Uterus (tissue), 2 donors: ENCODE measurements at regions not wholly inside any gene's neighbourhood (a gene's known extent, or its start where the extent isn't known, plus 50 kb on each side); places are given as distances from the start of the nearest gene placed in this dataset.

Experiments used
- POLR2A ChIP-seq, 2 donors: fragments of 450-650 bp; IDR thresholded peaks; one replicate each; pipeline ENCODE4 v1.6.1; 2016; ENCODE audit warnings: antibody characterized with exemption in 2 of 2, mild to moderate bottlenecking in 1 of 2, moderate library complexity in 1 of 2
- TF ChIP-seq, protein P1 (sequence below), 4 experiments: fragments of 200-600 bp in 2 of 4; fragments of 450-650 bp in 2 of 4; sonication (generic) in 2 of 4; IDR thresholded peaks; one replicate each; pipeline ENCODE4 v1.5.1; 2016 to 2019; ENCODE audit warnings: antibody characterized with exemption in 4 of 4, mild to moderate bottlenecking in 2 of 4, moderate library complexity in 1 of 4

DNA sequence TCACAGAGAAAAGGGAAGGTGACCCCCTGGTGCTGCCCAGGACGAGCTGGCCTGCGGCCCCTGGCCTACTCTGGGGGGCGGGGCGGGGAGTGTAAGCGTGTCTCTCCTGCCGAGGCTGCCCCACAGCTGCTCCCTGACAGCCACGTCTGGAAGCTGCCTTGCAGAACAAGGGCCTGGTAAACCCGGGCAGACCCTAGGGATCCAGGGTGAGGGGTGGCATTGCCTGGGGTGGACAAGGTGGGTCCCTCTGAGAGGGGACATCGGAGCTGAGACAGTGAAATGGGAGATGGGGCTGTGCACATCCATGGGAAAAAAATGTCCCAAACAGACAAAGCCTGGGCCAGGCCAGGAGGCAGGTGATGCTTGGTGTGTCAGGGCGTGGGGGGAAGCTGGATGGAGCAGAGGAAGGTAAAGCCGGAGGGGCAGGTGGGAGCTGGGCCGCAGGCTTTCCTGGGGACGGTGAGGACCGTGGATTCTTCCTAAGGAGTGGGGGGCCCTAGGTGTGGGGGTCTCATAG, 66.0 kb upstream of the HDAC4 start:
- TF ChIP-seq, protein P1, sequence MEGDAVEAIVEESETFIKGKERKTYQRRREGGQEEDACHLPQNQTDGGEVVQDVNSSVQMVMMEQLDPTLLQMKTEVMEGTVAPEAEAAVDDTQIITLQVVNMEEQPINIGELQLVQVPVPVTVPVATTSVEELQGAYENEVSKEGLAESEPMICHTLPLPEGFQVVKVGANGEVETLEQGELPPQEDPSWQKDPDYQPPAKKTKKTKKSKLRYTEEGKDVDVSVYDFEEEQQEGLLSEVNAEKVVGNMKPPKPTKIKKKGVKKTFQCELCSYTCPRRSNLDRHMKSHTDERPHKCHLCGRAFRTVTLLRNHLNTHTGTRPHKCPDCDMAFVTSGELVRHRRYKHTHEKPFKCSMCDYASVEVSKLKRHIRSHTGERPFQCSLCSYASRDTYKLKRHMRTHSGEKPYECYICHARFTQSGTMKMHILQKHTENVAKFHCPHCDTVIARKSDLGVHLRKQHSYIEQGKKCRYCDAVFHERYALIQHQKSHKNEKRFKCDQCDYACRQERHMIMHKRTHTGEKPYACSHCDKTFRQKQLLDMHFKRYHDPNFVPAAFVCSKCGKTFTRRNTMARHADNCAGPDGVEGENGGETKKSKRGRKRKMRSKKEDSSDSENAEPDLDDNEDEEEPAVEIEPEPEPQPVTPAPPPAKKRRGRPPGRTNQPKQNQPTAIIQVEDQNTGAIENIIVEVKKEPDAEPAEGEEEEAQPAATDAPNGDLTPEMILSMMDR (IDR thresholded peaks at IDR 0.05) = no peak
- TF ChIP-seq POLR2A (IDR thresholded peaks at IDR 0.05) = no peak
